ENCODE measurements at regions not wholly inside any gene's neighbourhood (a gene's known extent, or its start where the extent isn't known, plus 50 kb on each side); places are given as distances from the start of the nearest gene placed in this dataset.

DNA sequence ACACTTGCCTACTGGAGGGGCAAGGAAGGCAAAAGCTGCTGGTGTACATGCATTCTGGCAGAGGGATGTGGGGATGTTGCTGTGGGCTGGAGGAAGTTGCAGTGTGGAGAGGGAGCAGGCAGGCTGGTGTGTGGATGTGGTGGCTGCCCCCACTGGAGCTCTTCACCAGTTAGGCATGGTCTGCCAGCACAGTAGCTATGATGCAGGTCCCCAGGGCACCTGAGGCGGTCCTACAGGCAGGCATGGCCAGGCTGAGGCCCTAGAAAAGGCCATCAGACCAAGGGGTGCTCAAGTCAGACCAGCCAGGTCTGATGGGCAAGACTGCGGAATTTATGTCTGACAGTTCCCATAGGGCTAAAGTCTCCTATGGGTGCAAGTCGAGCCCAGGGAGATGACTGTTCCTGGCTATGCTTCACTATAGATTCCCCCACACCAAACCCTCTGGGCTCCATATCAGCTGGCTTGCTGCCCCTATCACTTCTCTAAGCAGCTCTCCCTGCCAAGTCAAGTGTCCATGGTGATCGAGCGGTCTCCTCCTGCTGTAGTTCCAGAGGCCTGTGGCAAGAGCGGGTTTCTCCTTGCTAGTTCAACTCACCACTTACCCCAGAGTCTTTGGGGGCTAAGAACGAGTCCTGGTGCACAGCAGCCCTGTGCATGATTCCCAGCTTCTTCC, 473.1 kb downstream of the TDRD3 start:
- peaks cover 5 to 28% (median 16%) of the 10 kb centered on the region in 7 donors for H3K9me3 Mint-ChIP-seq
- H3K27ac Mint-ChIP-seq: peak overlapping the region in 1 of 7 donors; percentile 33
- Histone ChIP-seq H3K27me3 (ENCODE audit: control insufficient read depth in 2 of 2, insufficient read depth in 2 of 2, low read length in 2 of 2) (no peaks in the 10 kb centered on the region), H3K36me3 (replicated peaks in 1 of 2; ENCODE audit: control insufficient read depth in 1 of 2, insufficient read depth in 2 of 2, low read length in 2 of 2) (no peaks in the 10 kb centered on the region), H3K27ac (ENCODE audit: low read depth in 1 of 2, low read length in 2 of 2) (no peak overlapping the region), H3K4me2 (replicated peaks; ENCODE audit: extremely low read depth, low read length, poor library complexity, severe bottlenecking) (no peak overlapping the region), H3K9ac (ENCODE audit: insufficient read depth, low read length, poor library complexity, severe bottlenecking) (no peak overlapping the region), H3K9me3 (replicated peaks in 1 of 2; ENCODE audit: control insufficient read depth in 1 of 2, insufficient read depth in 1 of 2, low read length in 2 of 2) (peaks cover 20 to 32% of the 10 kb centered on the region in 2 donors), H3K4me1 (ENCODE audit: control insufficient read depth in 1 of 2, insufficient read depth in 2 of 2, low read length in 2 of 2) (no peaks in the 10 kb centered on the region), H3K4me3 (replicated peaks in 1 of 3; ENCODE audit: low read depth in 2 of 3, low read length in 3 of 3) (no peak overlapping the region), H4K20me1 (ENCODE audit: insufficient read depth, low read length) (no peaks in the 10 kb centered on the region), H2AFZ (ENCODE audit: insufficient read depth, low read depth, low read length, poor library complexity, severe bottlenecking) (no peak overlapping the region), H3K79me2 (ENCODE audit: insufficient read depth, low read length) (no peaks in the 10 kb centered on the region)
- no peak overlapping the region for H3K4me3 Mint-ChIP-seq
- no peak for DNase-seq
- H3K36me3 Mint-ChIP-seq: no peaks in the 10 kb centered on the region
- 89% methylated on average over 7 of the region's 7 CpGs for WGBS (ENCODE audit: insufficient coverage)
- TF ChIP-seq, protein P1, sequence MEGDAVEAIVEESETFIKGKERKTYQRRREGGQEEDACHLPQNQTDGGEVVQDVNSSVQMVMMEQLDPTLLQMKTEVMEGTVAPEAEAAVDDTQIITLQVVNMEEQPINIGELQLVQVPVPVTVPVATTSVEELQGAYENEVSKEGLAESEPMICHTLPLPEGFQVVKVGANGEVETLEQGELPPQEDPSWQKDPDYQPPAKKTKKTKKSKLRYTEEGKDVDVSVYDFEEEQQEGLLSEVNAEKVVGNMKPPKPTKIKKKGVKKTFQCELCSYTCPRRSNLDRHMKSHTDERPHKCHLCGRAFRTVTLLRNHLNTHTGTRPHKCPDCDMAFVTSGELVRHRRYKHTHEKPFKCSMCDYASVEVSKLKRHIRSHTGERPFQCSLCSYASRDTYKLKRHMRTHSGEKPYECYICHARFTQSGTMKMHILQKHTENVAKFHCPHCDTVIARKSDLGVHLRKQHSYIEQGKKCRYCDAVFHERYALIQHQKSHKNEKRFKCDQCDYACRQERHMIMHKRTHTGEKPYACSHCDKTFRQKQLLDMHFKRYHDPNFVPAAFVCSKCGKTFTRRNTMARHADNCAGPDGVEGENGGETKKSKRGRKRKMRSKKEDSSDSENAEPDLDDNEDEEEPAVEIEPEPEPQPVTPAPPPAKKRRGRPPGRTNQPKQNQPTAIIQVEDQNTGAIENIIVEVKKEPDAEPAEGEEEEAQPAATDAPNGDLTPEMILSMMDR (IDR thresholded peaks at IDR 0.05): no peak
- intact Hi-C loops (cut with micrococcal nuclease): no loop called here
- no peaks in the 10 kb centered on the region for H3K4me1 Mint-ChIP-seq
- no peaks in the 10 kb centered on the region for H3K27me3 Mint-ChIP-seq (ENCODE audit: low read depth in 3 of 3)

DNA sequence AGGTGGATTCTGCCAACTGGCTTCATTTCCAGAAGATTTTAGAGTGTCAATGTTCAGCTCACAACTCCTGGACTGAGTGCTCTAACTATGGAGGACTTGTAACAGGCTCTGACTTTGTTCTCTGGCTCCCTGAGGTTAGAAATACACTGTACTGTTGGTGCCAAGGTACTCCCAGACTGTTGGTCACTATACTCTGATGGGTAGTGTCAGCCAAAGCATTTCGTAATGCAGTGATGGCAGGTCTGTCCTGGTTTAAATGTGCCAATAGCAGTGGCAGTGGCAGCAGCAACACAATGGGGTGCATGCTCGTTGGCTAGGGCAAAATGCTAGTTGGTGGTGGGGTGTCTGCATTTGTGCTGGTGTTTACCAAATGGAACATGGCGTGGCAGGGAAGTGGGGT, 472.2 kb downstream of the TDRD3 start:
- H3K4me1 ChIP-seq (ENCODE audit: control insufficient read depth in 1 of 2, insufficient read depth in 2 of 2, low read length in 2 of 2): no peaks in the 10 kb centered on the region
- H2AFZ ChIP-seq (ENCODE audit: insufficient read depth, low read depth, low read length, poor library complexity, severe bottlenecking): no peak overlapping the region
- H3K9me3 Mint-ChIP-seq: peaks cover 5 to 29% (median 18%) of the 10 kb centered on the region in 7 donors
- H3K36me3 Mint-ChIP-seq: no peaks in the 10 kb centered on the region
- H4K20me1 ChIP-seq (ENCODE audit: insufficient read depth, low read length): no peaks in the 10 kb centered on the region
- no peak overlapping the region for H3K4me3 Mint-ChIP-seq
- no peak overlapping the region for H3K27ac Mint-ChIP-seq
- no peak for DNase-seq
- no peak overlapping the region for H3K9ac ChIP-seq (ENCODE audit: insufficient read depth, low read length, poor library complexity, severe bottlenecking)
- WGBS (ENCODE audit: insufficient coverage): 58% methylated on average over 2 of the region's 3 CpGs
- peaks cover 20 to 33% of the 10 kb centered on the region in 2 donors for H3K9me3 ChIP-seq (replicated peaks in 1 of 2; ENCODE audit: control insufficient read depth in 1 of 2, insufficient read depth in 1 of 2, low read length in 2 of 2)
- TF ChIP-seq, protein P1 (IDR thresholded peaks at IDR 0.05): no peak
- intact Hi-C loops (cut with micrococcal nuclease): no loop called here
- H3K4me3 ChIP-seq (replicated peaks in 1 of 3; ENCODE audit: low read depth in 2 of 3, low read length in 3 of 3): no peak overlapping the region
- no peaks in the 10 kb centered on the region for H3K79me2 ChIP-seq (ENCODE audit: insufficient read depth, low read length)
- no peak overlapping the region for H3K4me2 ChIP-seq (replicated peaks; ENCODE audit: extremely low read depth, low read length, poor library complexity, severe bottlenecking)
- no peaks in the 10 kb centered on the region for H3K4me1 Mint-ChIP-seq
- no peaks in the 10 kb centered on the region for H3K27me3 ChIP-seq (ENCODE audit: control insufficient read depth in 2 of 2, insufficient read depth in 2 of 2, low read length in 2 of 2)
- no peak overlapping the region for H3K27ac ChIP-seq (ENCODE audit: low read depth in 1 of 2, low read length in 2 of 2)
- H3K36me3 ChIP-seq (replicated peaks in 1 of 2; ENCODE audit: control insufficient read depth in 1 of 2, insufficient read depth in 2 of 2, low read length in 2 of 2): no peaks in the 10 kb centered on the region
- no peaks in the 10 kb centered on the region for H3K27me3 Mint-ChIP-seq (ENCODE audit: low read depth in 3 of 3)

Measured in CD14-positive monocyte (primary cell).